IMR-90 (cell line): ENCODE measurements at regions not wholly inside any gene's neighbourhood (a gene's known extent, or its start where the extent isn't known, plus 50 kb on each side); places are given as distances from the start of the nearest gene placed in this dataset.

Experiments used
- ATAC-seq: fragments of 200-7000 bp; cut with Tn5 transposase; 2 replicates; pipeline ENCODE4 v1.9.1; 2020; ENCODE audit warnings: low read depth, mild to moderate bottlenecking, moderate library complexity
- BruUV-seq: library from RNA; stranded (reverse); fragments of 400-500 nt; replicated peaks from 2 replicates; lab custom pipeline; 2021; lab: Mats Ljungman, UMichigan
- CTCF ChIA-PET: fragments of 300-600 bp; formaldehyde crosslinking; extraction: SDS; loops from one replicate; lab custom pipeline; 2021; ENCODE audit warnings: antibody characterized with exemption; lab: Yijun Ruan, JAX
- POLR2A ChIA-PET: fragments of 300-600 bp; sonication (Branson Sonifier 250); formaldehyde crosslinking; loops from one replicate; lab custom pipeline; 2022; ENCODE audit warnings: antibody characterized with exemption; ENCODE audit not compliant: unreplicated experiment; lab: Charles Lee
- DNase-seq: peaks from one replicate; pipeline ENCODE4 v3.0.0; 2013
- H2AFZ ChIP-seq: replicated peaks from 2 replicates; pipeline ENCODE3; 2013; ENCODE audit warnings: low read length, mild to moderate bottlenecking; ENCODE audit not compliant: poor library complexity
- H2AK5ac ChIP-seq: 2 replicates; pipeline ENCODE4 v1.6.1; 2013; ENCODE audit warnings: low read depth, low read length, inconsistent platforms
- H2AK9ac ChIP-seq: replicated peaks from 2 replicates; pipeline ENCODE3; 2013; ENCODE audit warnings: mild to moderate bottlenecking, low read depth, low read length, moderate library complexity; ENCODE audit not compliant: poor library complexity
- H2BK120ac ChIP-seq: 2 replicates; pipeline ENCODE4 v1.6.1; 2013; ENCODE audit warnings: low read depth, low read length, inconsistent platforms
- H2BK15ac ChIP-seq: 3 replicates; pipeline ENCODE4 v1.6.1; 2013; ENCODE audit warnings: low read depth, low read length, inconsistent platforms
- H2BK20ac ChIP-seq: 2 replicates; pipeline ENCODE4 v1.6.1; 2013; ENCODE audit warnings: low read depth, mild to moderate bottlenecking, inconsistent platforms, low read length, moderate library complexity
- H2BK5ac ChIP-seq: 2 replicates; pipeline ENCODE4 v1.6.1; 2013; ENCODE audit warnings: mild to moderate bottlenecking, low read depth, low read length, inconsistent platforms; ENCODE audit not compliant: poor library complexity, severe bottlenecking
- H3K14ac ChIP-seq: replicated peaks from 2 replicates; pipeline ENCODE4 v1.6.1; 2013; ENCODE audit warnings: low read depth, low read length, inconsistent platforms
- H3K18ac ChIP-seq: 2 replicates; pipeline ENCODE4 v1.6.1; 2013; ENCODE audit warnings: low read depth, low read length, control low read depth
- H3K23ac ChIP-seq: 2 replicates; pipeline ENCODE4 v1.6.1; 2013; ENCODE audit warnings: low read depth, low read length, inconsistent platforms
- H3K27ac ChIP-seq: 2 replicates; pipeline ENCODE4 v1.5.1; 2013; ENCODE audit warnings: mild to moderate bottlenecking, control low read depth, low read length; ENCODE audit not compliant: insufficient read depth
- H3K27me3 ChIP-seq: 2 replicates; pipeline ENCODE4 v1.6.1; 2013; ENCODE audit warnings: low read length; ENCODE audit not compliant: control insufficient read depth, insufficient read depth
- H3K36me3 ChIP-seq: 2 replicates; pipeline ENCODE4 v1.6.1; 2013; ENCODE audit warnings: low read length, mixed read lengths; ENCODE audit not compliant: control insufficient read depth, insufficient read depth
- H3K4ac ChIP-seq: 2 replicates; pipeline ENCODE4 v1.6.1; 2013; ENCODE audit warnings: low read depth, low read length, inconsistent platforms
- H3K4me1 ChIP-seq: 2 replicates; pipeline ENCODE4 v1.6.1; 2013; ENCODE audit warnings: low read length, mixed read lengths; ENCODE audit not compliant: control insufficient read depth, insufficient read depth
- H3K4me2 ChIP-seq: 2 replicates; pipeline ENCODE4 v1.6.1; 2013; ENCODE audit warnings: low read depth, mild to moderate bottlenecking, control low read depth, low read length, moderate library complexity
- H3K4me3 ChIP-seq: 2 replicates; pipeline ENCODE4 v1.5.1; 2013; ENCODE audit warnings: low read depth, mild to moderate bottlenecking, control low read depth, low read length, moderate library complexity; ENCODE audit not compliant: insufficient read depth
- H3K56ac ChIP-seq: 2 replicates; pipeline ENCODE4 v1.6.1; 2013; ENCODE audit warnings: low read length, inconsistent platforms; ENCODE audit not compliant: insufficient read depth; ENCODE audit errors: extremely low read depth
- H3K79me1 ChIP-seq, 2 experiments: 2 replicates each; pipeline ENCODE4 v1.6.1; 2013; ENCODE audit warnings: low read length in 2 of 2, inconsistent platforms in 1 of 2, low read depth in 1 of 2
- H3K9ac ChIP-seq: 2 replicates; pipeline ENCODE4 v1.6.1; 2013; ENCODE audit warnings: low read depth, low read length, control low read depth
- H3K9me1 ChIP-seq: 2 replicates; pipeline ENCODE4 v1.6.1; 2013; ENCODE audit warnings: low read length, inconsistent platforms; ENCODE audit not compliant: insufficient read depth
- H3K9me3 ChIP-seq: 2 replicates; pipeline ENCODE4 v1.6.1; 2013; ENCODE audit warnings: low read length; ENCODE audit not compliant: control insufficient read depth, insufficient read depth
- H4K20me1 ChIP-seq: 2 replicates; pipeline ENCODE4 v1.6.1; 2013; ENCODE audit warnings: low read length, inconsistent platforms; ENCODE audit not compliant: insufficient read depth
- H4K5ac ChIP-seq: 2 replicates; pipeline ENCODE4 v1.6.1; 2013; ENCODE audit warnings: mild to moderate bottlenecking, low read depth, low read length, control low read depth
- H4K8ac ChIP-seq, 2 experiments: 2 replicates each; pipeline ENCODE4 v1.6.1; 2013; ENCODE audit warnings: low read depth in 2 of 2, low read length in 2 of 2, control low read depth in 1 of 2, inconsistent platforms in 1 of 2
- H4K91ac ChIP-seq: 2 replicates; pipeline ENCODE4 v1.6.1; 2013; ENCODE audit warnings: low read depth, low read length, inconsistent platforms; ENCODE audit not compliant: insufficient read depth
- CEBPB ChIP-seq: IDR thresholded peaks from 2 replicates; pipeline ENCODE4 v1.6.1; 2012; ENCODE audit warnings: low read depth, low read length, improper control_type of control experiment
- WGBS, 2 experiments: methylation state at CpG; one replicate each; pipeline versions ENCODE4 v1.1.5 to v1.1.7; 2013; ENCODE audit warnings: missing lambda C conversion rate in 2 of 2; ENCODE audit not compliant: insufficient read length in 1 of 2; ENCODE audit errors: extremely low coverage in 2 of 2; 5-methylcytosine and 5-hydroxymethylcytosine counted together
- dilution Hi-C: fragments of 300-500 bp; cut with HindIII; formaldehyde crosslinking; loops from one replicate; pipeline ENCODE4 v1.14.3; 2018; ENCODE audit warnings: low sequenced_read_pairs; ENCODE audit not compliant: unreplicated experiment
- in situ Hi-C: fragments of 300-500 bp; cut with MboI; formaldehyde crosslinking; loops from 3 replicates; pipeline ENCODE4 v1.14.3; 2019; ENCODE audit warnings: low sequenced_read_pairs, inconsistent platforms, mixed read lengths
- intact Hi-C: fragments of 100-400 bp; cut with micrococcal nuclease; formaldehyde crosslinking; loops from 2 replicates; pipeline ENCODE4 v1.10.0; 2022

DNA sequence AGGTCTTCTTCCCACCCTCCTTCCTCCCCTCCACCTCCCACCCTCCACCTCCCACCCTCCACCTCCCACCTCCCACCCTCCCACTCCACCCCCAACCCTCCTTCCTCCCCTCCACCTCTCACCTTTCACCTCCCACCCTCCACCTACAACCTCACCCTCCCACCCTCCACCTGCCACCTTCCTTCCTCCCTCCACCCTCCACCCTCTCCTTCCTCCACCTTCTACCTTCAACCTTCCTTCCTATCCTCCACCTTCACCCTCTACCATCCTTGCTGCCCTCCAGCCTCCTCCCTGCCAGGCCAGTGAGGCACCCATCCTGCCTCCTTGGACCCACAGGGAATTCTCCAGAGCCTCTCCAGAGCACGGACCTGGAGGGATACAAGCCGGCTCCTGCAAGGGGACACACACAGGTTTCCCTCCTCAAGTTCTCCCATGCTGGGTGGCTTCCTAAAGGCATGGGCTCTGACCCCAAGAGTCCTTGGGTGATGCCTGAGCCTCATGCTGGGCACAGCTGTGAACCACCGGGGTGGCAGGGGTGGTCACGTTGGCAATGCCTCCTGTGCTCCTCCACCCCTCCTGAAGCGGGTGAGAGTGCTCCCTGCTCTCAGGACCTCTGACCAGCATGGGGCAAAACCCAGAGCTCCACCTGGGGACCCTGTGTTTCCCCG lies 293.0 kb downstream of the NDUFA10 start:
- ATAC-seq (no peak), DNase-seq (no peak)
- Histone ChIP-seq H3K18ac (no peak overlapping the region), H4K91ac (no peak overlapping the region), H3K4ac (no peak overlapping the region), H3K56ac (no peak overlapping the region), H3K36me3 (no peaks in the 10 kb centered on the region), H2AK9ac (no peak overlapping the region), H3K9ac (no peak overlapping the region), H3K4me2 (no peak overlapping the region), H3K4me1 (no peaks in the 10 kb centered on the region), H3K9me3 (peaks cover 37% of the 10 kb centered on the region), H3K79me1 (no peaks in the 10 kb centered on the region), H2AFZ (no peak overlapping the region), H3K14ac (no peak overlapping the region), H2AK5ac (no peak overlapping the region), H3K9me1 (no peaks in the 10 kb centered on the region), H4K5ac (no peak overlapping the region), H3K27me3 (no peaks in the 10 kb centered on the region), H3K4me3 (no peak overlapping the region), H3K23ac (no peak overlapping the region), H4K20me1 (no peaks in the 10 kb centered on the region), H2BK20ac (no peak overlapping the region), H4K8ac (no peak overlapping the region), H2BK5ac (no peak overlapping the region), H3K27ac (no peak overlapping the region), H2BK15ac (no peak overlapping the region), H2BK120ac (no peak overlapping the region)
- in situ Hi-C loops: no loop called here
- ChIA-PET POLR2A (no interaction called here), CTCF (no interaction called here)
- no peak for TF ChIP-seq CEBPB
- dilution Hi-C loops: no loop called here
- BruUV-seq: no TSS peak
- intact Hi-C loops: no loop called here
- 68% methylated on average over 2 of the region's 6 CpGs; no CpG with 5 or more reads in 1 of the 2 experiments for WGBS, 2 experiments
